ENCODE measurements at regions not wholly inside any gene's neighbourhood (a gene's known extent, or its start where the extent isn't known, plus 50 kb on each side); places are given as distances from the start of the nearest gene placed in this dataset.
"Not testable (repeated sequence)": the region's sequence is repeated elsewhere in the genome, so short reads cannot be mapped to it uniquely, and the experiment has no call there.

- H3K9ac ChIP-seq (ENCODE audit: low read length in 3 of 3), result no peak overlapping the region
- FAIRE-seq (no peak), DNase-seq (no peak)
- no peak for TF ChIP-seq CTCF (IDR thresholded peaks at IDR 0.05; ENCODE audit: borderline replicate concordance, extremely low read depth, insufficient read depth)
- no peak overlapping the region for H3K27ac ChIP-seq (ENCODE audit: low read depth in 2 of 2, low read length in 2 of 2)
- no peak overlapping the region for H3K4me3 ChIP-seq (ENCODE audit: low read length in 3 of 3)
- no peaks in the 10 kb centered on the region for H3K36me3 ChIP-seq (ENCODE audit: control insufficient read depth in 2 of 3, insufficient read depth in 3 of 3, low read length in 3 of 3)
- no peaks in the 10 kb centered on the region for H3K4me1 ChIP-seq (ENCODE audit: control insufficient read depth in 2 of 3, insufficient read depth in 2 of 3, low read depth in 1 of 3, low read length in 3 of 3)
- no peaks in the 10 kb centered on the region for H3K9me3 ChIP-seq (ENCODE audit: control insufficient read depth in 2 of 3, insufficient read depth in 1 of 3, low read length in 3 of 3)
- H3K27me3 ChIP-seq (ENCODE audit: control insufficient read depth, insufficient read depth, low read length), result no peaks in the 10 kb centered on the region
- intact Hi-C loops (cut with DNase I), result no loop called here
These were observed 622.5 kb upstream of the GHITM start for GRCh38 chr10:83516788-83517187.

GRCh38 chr10:83517456-83517855 lies 621.9 kb upstream of the GHITM start:
- no peak overlapping the region for H3K9ac ChIP-seq (ENCODE audit: low read length in 3 of 3)
- DNase-seq, result no peak
- intact Hi-C loops (cut with DNase I), result no loop called here
- no peak for FAIRE-seq
- no peaks in the 10 kb centered on the region for H3K36me3 ChIP-seq (ENCODE audit: control insufficient read depth in 2 of 3, insufficient read depth in 3 of 3, low read length in 3 of 3)
- no peaks in the 10 kb centered on the region for H3K4me1 ChIP-seq (ENCODE audit: control insufficient read depth in 2 of 3, insufficient read depth in 2 of 3, low read depth in 1 of 3, low read length in 3 of 3)
- H3K27me3 ChIP-seq (ENCODE audit: control insufficient read depth, insufficient read depth, low read length), result no peaks in the 10 kb centered on the region
- no peak overlapping the region for H3K27ac ChIP-seq (ENCODE audit: low read depth in 2 of 2, low read length in 2 of 2)
- TF ChIP-seq CTCF (IDR thresholded peaks at IDR 0.05; ENCODE audit: borderline replicate concordance, extremely low read depth, insufficient read depth), result no peak
- no peaks in the 10 kb centered on the region for H3K9me3 ChIP-seq (ENCODE audit: control insufficient read depth in 2 of 3, insufficient read depth in 1 of 3, low read length in 3 of 3)
- no peak overlapping the region for H3K4me3 ChIP-seq (ENCODE audit: low read length in 3 of 3)

GRCh38 chr10:83518779-83519178 lies 620.5 kb upstream of the GHITM start:
- no peak for TF ChIP-seq CTCF (IDR thresholded peaks at IDR 0.05; ENCODE audit: borderline replicate concordance, extremely low read depth, insufficient read depth)
- no peak for DNase-seq
- Histone ChIP-seq H3K4me1 (ENCODE audit: control insufficient read depth in 2 of 3, insufficient read depth in 2 of 3, low read depth in 1 of 3, low read length in 3 of 3) (no peaks in the 10 kb centered on the region), H3K27me3 (ENCODE audit: control insufficient read depth, insufficient read depth, low read length) (no peaks in the 10 kb centered on the region), H3K36me3 (ENCODE audit: control insufficient read depth in 2 of 3, insufficient read depth in 3 of 3, low read length in 3 of 3) (no peaks in the 10 kb centered on the region), H3K9ac (ENCODE audit: low read length in 3 of 3) (no peak overlapping the region), H3K4me3 (ENCODE audit: low read length in 3 of 3) (no peak overlapping the region), H3K9me3 (ENCODE audit: control insufficient read depth in 2 of 3, insufficient read depth in 1 of 3, low read length in 3 of 3) (no peaks in the 10 kb centered on the region), H3K27ac (ENCODE audit: low read depth in 2 of 2, low read length in 2 of 2) (no peak overlapping the region)
- intact Hi-C loops (cut with DNase I), result no loop called here
- no peak for FAIRE-seq

- H3K9me3 ChIP-seq (ENCODE audit: control insufficient read depth in 2 of 3, insufficient read depth in 1 of 3, low read length in 3 of 3); DNase-seq; intact Hi-C loops (cut with DNase I); H3K27ac ChIP-seq (ENCODE audit: low read depth in 2 of 2, low read length in 2 of 2); H3K4me3 ChIP-seq (ENCODE audit: low read length in 3 of 3); H3K4me1 ChIP-seq (ENCODE audit: control insufficient read depth in 2 of 3, insufficient read depth in 2 of 3, low read depth in 1 of 3, low read length in 3 of 3); FAIRE-seq; H3K36me3 ChIP-seq (ENCODE audit: control insufficient read depth in 2 of 3, insufficient read depth in 3 of 3, low read length in 3 of 3); H3K9ac ChIP-seq (ENCODE audit: low read length in 3 of 3); H3K27me3 ChIP-seq (ENCODE audit: control insufficient read depth, insufficient read depth, low read length): not testable (repeated sequence)
These were observed 618.9 kb upstream of the GHITM start for GRCh38 chr10:83520386-83520785.
